SK-N-SH (cell line): ENCODE measurements at regions not wholly inside any gene's neighbourhood (a gene's known extent, or its start where the extent isn't known, plus 50 kb on each side); places are given as distances from the start of the nearest gene placed in this dataset.

ENCODE experiments used
- CTCF ChIA-PET: fragments of 300-600, 350-600 bp; formaldehyde crosslinking; extraction: SDS; loops from one replicate; lab custom pipeline; 2021; lab: Yijun Ruan, JAX
- POLR2A ChIA-PET: fragments of 350-600 bp; sonication (Branson Sonifier 250); formaldehyde crosslinking; extraction: SDS; loops from one replicate; lab custom pipeline; 2020; ENCODE audit warnings: antibody characterized with exemption, inconsistent platforms; lab: Yijun Ruan, JAX
- DNase-seq: peaks from one replicate; pipeline ENCODE4 v3.0.0; 2012
- H2AFZ ChIP-seq: fragments of 200-600 bp; sonication (generic); 2 replicates; pipeline ENCODE4 v1.8.1; 2016; ENCODE audit warnings: antibody characterized with exemption, mild to moderate bottlenecking, low read depth
- H3F3A ChIP-seq: fragments of 200-600 bp; sonication (generic); replicated peaks from 2 replicates; pipeline ENCODE3; 2016; ENCODE audit warnings: antibody characterized with exemption, mild to moderate bottlenecking; ENCODE audit not compliant: insufficient read depth
- H3K27ac ChIP-seq, 2 experiments: fragments of 200-500 bp in 1 of 2; fragments of 200-600 bp in 1 of 2; sonication (Bioruptor generic) in 1 of 2; sonication (generic), shearing (Covaris generic) in 1 of 2; 2 replicates each; pipeline versions ENCODE4 v1.5.1 to v1.6.1; 2014 to 2016; ENCODE audit warnings: low read depth in 2 of 2, inconsistent platforms in 1 of 2, low read length in 1 of 2, mild to moderate bottlenecking in 1 of 2, mixed read lengths in 1 of 2
- H3K27me3 ChIP-seq: fragments of 200-600 bp; sonication (generic), shearing (Covaris generic); 2 replicates; pipeline ENCODE4 v1.6.1; 2016; ENCODE audit warnings: mixed run types; ENCODE audit not compliant: insufficient read depth
- H3K36me3 ChIP-seq, 2 experiments: fragments of 200-500 bp in 1 of 2; fragments of 200-600 bp in 1 of 2; sonication (Bioruptor generic) in 1 of 2; sonication (generic) in 1 of 2; replicated peaks in 1 of 2; 2 replicates each; pipeline versions ENCODE3 to v1.5.1; 2014 to 2016; ENCODE audit warnings: low read length in 1 of 2, mild to moderate bottlenecking in 1 of 2; ENCODE audit not compliant: insufficient read depth in 2 of 2, control insufficient read depth in 1 of 2
- H3K4me1 ChIP-seq, 2 experiments: fragments of 200-500 bp in 1 of 2; fragments of 200-600 bp in 1 of 2; sonication (Bioruptor generic) in 1 of 2; sonication (generic), shearing (Covaris generic) in 1 of 2; 2 replicates each; pipeline versions ENCODE4 v1.5.1 to v1.6.1; 2014 to 2016; ENCODE audit warnings: low read depth in 1 of 2, low read length in 1 of 2, mixed run types in 1 of 2; ENCODE audit not compliant: insufficient read depth in 2 of 2, control insufficient read depth in 1 of 2
- H3K4me2 ChIP-seq: fragments of 200-600 bp; sonication (generic), shearing (Covaris generic); 2 replicates; pipeline ENCODE4 v1.6.1; 2017; ENCODE audit warnings: mixed run types
- H3K4me3 ChIP-seq, 2 experiments: fragments of 200-500 bp in 1 of 2; fragments of 200-600 bp in 1 of 2; sonication (Bioruptor generic) in 1 of 2; sonication (generic), shearing (Covaris generic) in 1 of 2; 2 replicates each; pipeline versions ENCODE4 v1.5.1 to v1.8.1; 2014 to 2016; ENCODE audit warnings: low read depth in 2 of 2, inconsistent platforms in 1 of 2, low read length in 1 of 2, mild to moderate bottlenecking in 1 of 2, mixed read lengths in 1 of 2, moderate library complexity in 1 of 2
- H3K79me2 ChIP-seq: fragments of 200-600 bp; sonication (generic); 2 replicates; pipeline ENCODE4 v1.8.1; 2017; ENCODE audit warnings: mild to moderate bottlenecking; ENCODE audit not compliant: insufficient read depth
- H3K9ac ChIP-seq: fragments of 200-600 bp; sonication (generic); 2 replicates; pipeline ENCODE4 v1.6.1; 2017; ENCODE audit warnings: mixed run types
- H3K9me2 ChIP-seq: fragments of 200-600 bp; sonication (generic); 2 replicates; pipeline ENCODE4 v1.6.1; 2017; ENCODE audit warnings: mixed run types
- H3K9me3 ChIP-seq: fragments of 200-600 bp; sonication (generic); 2 replicates; pipeline ENCODE4 v1.6.1; 2017; ENCODE audit warnings: mixed run types, mild to moderate bottlenecking, moderate library complexity
- H4K20me1 ChIP-seq: fragments of 200-600 bp; sonication (generic); 2 replicates; pipeline ENCODE4 v1.6.1; 2017; ENCODE audit warnings: mild to moderate bottlenecking, mixed run types; ENCODE audit not compliant: insufficient read depth
- CHD2 ChIP-seq: fragments of 150-350 bp; IDR thresholded peaks from 2 replicates; pipeline ENCODE4 v1.6.1; 2018; ENCODE audit warnings: low read length; ENCODE audit not compliant: partially characterized antibody
- EP300 ChIP-seq, 2 experiments: IDR thresholded peaks; 2 replicates each; pipeline versions ENCODE4 v1.4.0 to v1.6.1; 2012; ENCODE audit warnings: borderline replicate concordance in 1 of 2, low read depth in 1 of 2, low read length in 1 of 2
- EZH2phosphoT487 ChIP-seq: fragments of 200-600 bp; sonication (generic); IDR thresholded peaks from 2 replicates; pipeline ENCODE4 v1.6.1; 2017; ENCODE audit warnings: low read depth, mixed run types, mild to moderate bottlenecking, antibody characterized with exemption, moderate library complexity, borderline replicate concordance
- GABPA ChIP-seq: IDR thresholded peaks from 2 replicates; pipeline ENCODE4 v1.4.0; 2012; ENCODE audit warnings: low read depth, mild to moderate bottlenecking
- GATA2 ChIP-seq: sonication (generic); formaldehyde crosslinking; IDR thresholded peaks from 2 replicates; pipeline ENCODE4 v1.5.0; 2020; ENCODE audit warnings: mild to moderate bottlenecking, missing genetic modification reagents
- MXI1 ChIP-seq: IDR thresholded peaks from 2 replicates; pipeline ENCODE4 v1.6.1; 2012; ENCODE audit warnings: mild to moderate bottlenecking, low read depth, low read length, improper control_type of control experiment
- RXRA ChIP-seq: IDR thresholded peaks from 2 replicates; pipeline ENCODE4 v1.4.0; 2012; ENCODE audit warnings: low read depth, mild to moderate bottlenecking, borderline replicate concordance
- SMC3 ChIP-seq: IDR thresholded peaks from 2 replicates; pipeline ENCODE4 v1.6.1; 2012; ENCODE audit warnings: low read depth, low read length, improper control_type of control experiment
- TCF12 ChIP-seq: IDR thresholded peaks from 2 replicates; pipeline ENCODE4 v1.4.0; 2012
- YY1 ChIP-seq: IDR thresholded peaks from 2 replicates; pipeline ENCODE4 v1.4.0; 2012; ENCODE audit warnings: low read depth, mild to moderate bottlenecking
- TF ChIP-seq, protein P1 (sequence below): fragments of 150-350 bp; IDR thresholded peaks from 2 replicates; pipeline ENCODE4 v1.6.1; 2017; ENCODE audit warnings: antibody characterized with exemption, low read length, low read depth, borderline replicate concordance
- TF ChIP-seq, protein P2 (sequence below): fragments of 200-600 bp; sonication (generic); IDR thresholded peaks from 2 replicates; pipeline ENCODE4 v1.6.1; 2017; ENCODE audit warnings: antibody characterized with exemption, mild to moderate bottlenecking, moderate library complexity
- TF ChIP-seq, protein P3 (sequence below): IDR thresholded peaks from 2 replicates; pipeline ENCODE4 v1.4.0; 2012; ENCODE audit warnings: low read depth, borderline replicate concordance
- TF ChIP-seq, protein P4 (sequence below): IDR thresholded peaks from 2 replicates; pipeline ENCODE4; 2012
- TF ChIP-seq, protein P5 (sequence below): IDR thresholded peaks from 2 replicates; pipeline ENCODE4 v1.4.0; 2012; ENCODE audit warnings: low read depth, borderline replicate concordance
- TF ChIP-seq, protein P6 (sequence below): IDR thresholded peaks from 2 replicates; pipeline ENCODE4 v1.6.1; 2012; ENCODE audit warnings: mild to moderate bottlenecking, low read depth, low read length, moderate library complexity

DNA sequence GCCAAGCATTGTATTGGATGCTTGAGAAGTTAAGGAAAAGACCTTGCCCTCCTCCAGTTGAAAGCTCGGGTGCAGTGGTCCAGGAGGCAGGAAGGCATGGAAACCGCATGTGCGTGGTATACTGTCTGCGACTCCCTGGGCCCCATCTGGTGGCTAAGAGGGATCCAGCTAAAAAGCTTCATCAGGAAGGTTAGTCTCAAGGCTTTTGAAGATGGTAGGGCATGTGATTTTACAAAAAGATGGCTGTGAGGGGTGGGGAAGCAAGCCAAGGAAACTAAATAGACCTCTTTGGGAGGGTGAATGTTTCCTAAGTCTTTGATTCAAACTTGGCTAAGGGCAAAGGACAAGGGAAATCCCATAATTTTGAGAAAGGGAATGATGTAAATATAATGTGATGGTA lies 109.1 kb upstream of the TIAM2 start (continued):
- TF ChIP-seq, protein P1, sequence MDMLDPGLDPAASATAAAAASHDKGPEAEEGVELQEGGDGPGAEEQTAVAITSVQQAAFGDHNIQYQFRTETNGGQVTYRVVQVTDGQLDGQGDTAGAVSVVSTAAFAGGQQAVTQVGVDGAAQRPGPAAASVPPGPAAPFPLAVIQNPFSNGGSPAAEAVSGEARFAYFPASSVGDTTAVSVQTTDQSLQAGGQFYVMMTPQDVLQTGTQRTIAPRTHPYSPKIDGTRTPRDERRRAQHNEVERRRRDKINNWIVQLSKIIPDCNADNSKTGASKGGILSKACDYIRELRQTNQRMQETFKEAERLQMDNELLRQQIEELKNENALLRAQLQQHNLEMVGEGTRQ, result no peak
- TF ChIP-seq, protein P2, sequence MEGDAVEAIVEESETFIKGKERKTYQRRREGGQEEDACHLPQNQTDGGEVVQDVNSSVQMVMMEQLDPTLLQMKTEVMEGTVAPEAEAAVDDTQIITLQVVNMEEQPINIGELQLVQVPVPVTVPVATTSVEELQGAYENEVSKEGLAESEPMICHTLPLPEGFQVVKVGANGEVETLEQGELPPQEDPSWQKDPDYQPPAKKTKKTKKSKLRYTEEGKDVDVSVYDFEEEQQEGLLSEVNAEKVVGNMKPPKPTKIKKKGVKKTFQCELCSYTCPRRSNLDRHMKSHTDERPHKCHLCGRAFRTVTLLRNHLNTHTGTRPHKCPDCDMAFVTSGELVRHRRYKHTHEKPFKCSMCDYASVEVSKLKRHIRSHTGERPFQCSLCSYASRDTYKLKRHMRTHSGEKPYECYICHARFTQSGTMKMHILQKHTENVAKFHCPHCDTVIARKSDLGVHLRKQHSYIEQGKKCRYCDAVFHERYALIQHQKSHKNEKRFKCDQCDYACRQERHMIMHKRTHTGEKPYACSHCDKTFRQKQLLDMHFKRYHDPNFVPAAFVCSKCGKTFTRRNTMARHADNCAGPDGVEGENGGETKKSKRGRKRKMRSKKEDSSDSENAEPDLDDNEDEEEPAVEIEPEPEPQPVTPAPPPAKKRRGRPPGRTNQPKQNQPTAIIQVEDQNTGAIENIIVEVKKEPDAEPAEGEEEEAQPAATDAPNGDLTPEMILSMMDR, result no peak
- no peak for TF ChIP-seq CHD2
- no peak for TF ChIP-seq SMC3

DNA sequence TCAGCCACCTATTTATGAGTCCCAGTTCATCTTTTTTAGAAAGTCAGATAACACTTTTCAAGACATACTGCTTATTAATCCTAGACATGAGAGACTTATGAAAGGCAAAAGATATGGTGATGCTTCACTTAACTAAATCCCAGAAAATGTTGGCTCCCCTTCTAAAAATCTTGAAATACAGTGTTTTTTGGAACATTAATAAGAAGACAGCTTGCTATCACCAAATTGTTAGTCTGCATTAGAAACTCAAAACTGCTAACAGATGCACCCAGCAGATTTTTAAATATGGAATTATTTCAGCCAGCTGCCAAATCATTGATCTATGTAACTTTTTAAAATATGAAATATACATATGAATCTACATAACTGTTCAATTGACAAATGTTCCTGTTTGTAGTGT lies 108.6 kb upstream of the TIAM2 start:
- H3K4me2 ChIP-seq, result no peak overlapping the region
- no peaks in the 10 kb centered on the region for H3K27me3 ChIP-seq
- no peak overlapping the region for H3K27ac ChIP-seq
- TF ChIP-seq, protein P3, sequence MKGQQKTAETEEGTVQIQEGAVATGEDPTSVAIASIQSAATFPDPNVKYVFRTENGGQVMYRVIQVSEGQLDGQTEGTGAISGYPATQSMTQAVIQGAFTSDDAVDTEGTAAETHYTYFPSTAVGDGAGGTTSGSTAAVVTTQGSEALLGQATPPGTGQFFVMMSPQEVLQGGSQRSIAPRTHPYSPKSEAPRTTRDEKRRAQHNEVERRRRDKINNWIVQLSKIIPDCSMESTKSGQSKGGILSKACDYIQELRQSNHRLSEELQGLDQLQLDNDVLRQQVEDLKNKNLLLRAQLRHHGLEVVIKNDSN, result no peak
- TF ChIP-seq EZH2phosphoT487 (no peak), MXI1 (no peak), RXRA (no peak), TCF12 (no peak), GATA2 (CRISPR knock-in tag) (no peak), YY1 (no peak), EP300 (IDR thresholded peaks at IDR 0.05; ENCODE audit: borderline replicate concordance in 1 of 2, low read depth in 1 of 2, low read length in 1 of 2) (no peak), GABPA (no peak)
- TF ChIP-seq, protein P4, sequence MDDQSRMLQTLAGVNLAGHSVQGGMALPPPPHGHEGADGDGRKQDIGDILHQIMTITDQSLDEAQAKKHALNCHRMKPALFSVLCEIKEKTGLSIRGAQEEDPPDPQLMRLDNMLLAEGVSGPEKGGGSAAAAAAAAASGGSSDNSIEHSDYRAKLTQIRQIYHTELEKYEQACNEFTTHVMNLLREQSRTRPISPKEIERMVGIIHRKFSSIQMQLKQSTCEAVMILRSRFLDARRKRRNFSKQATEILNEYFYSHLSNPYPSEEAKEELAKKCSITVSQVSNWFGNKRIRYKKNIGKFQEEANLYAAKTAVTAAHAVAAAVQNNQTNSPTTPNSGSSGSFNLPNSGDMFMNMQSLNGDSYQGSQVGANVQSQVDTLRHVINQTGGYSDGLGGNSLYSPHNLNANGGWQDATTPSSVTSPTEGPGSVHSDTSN, result no peak
- TF ChIP-seq, protein P5, sequence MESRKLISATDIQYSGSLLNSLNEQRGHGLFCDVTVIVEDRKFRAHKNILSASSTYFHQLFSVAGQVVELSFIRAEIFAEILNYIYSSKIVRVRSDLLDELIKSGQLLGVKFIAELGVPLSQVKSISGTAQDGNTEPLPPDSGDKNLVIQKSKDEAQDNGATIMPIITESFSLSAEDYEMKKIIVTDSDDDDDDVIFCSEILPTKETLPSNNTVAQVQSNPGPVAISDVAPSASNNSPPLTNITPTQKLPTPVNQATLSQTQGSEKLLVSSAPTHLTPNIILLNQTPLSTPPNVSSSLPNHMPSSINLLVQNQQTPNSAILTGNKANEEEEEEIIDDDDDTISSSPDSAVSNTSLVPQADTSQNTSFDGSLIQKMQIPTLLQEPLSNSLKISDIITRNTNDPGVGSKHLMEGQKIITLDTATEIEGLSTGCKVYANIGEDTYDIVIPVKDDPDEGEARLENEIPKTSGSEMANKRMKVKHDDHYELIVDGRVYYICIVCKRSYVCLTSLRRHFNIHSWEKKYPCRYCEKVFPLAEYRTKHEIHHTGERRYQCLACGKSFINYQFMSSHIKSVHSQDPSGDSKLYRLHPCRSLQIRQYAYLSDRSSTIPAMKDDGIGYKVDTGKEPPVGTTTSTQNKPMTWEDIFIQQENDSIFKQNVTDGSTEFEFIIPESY, result no peak
- TF ChIP-seq, protein P2, result no peak
- TF ChIP-seq, protein P6, sequence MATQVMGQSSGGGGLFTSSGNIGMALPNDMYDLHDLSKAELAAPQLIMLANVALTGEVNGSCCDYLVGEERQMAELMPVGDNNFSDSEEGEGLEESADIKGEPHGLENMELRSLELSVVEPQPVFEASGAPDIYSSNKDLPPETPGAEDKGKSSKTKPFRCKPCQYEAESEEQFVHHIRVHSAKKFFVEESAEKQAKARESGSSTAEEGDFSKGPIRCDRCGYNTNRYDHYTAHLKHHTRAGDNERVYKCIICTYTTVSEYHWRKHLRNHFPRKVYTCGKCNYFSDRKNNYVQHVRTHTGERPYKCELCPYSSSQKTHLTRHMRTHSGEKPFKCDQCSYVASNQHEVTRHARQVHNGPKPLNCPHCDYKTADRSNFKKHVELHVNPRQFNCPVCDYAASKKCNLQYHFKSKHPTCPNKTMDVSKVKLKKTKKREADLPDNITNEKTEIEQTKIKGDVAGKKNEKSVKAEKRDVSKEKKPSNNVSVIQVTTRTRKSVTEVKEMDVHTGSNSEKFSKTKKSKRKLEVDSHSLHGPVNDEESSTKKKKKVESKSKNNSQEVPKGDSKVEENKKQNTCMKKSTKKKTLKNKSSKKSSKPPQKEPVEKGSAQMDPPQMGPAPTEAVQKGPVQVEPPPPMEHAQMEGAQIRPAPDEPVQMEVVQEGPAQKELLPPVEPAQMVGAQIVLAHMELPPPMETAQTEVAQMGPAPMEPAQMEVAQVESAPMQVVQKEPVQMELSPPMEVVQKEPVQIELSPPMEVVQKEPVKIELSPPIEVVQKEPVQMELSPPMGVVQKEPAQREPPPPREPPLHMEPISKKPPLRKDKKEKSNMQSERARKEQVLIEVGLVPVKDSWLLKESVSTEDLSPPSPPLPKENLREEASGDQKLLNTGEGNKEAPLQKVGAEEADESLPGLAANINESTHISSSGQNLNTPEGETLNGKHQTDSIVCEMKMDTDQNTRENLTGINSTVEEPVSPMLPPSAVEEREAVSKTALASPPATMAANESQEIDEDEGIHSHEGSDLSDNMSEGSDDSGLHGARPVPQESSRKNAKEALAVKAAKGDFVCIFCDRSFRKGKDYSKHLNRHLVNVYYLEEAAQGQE, result no peak
- H4K20me1 ChIP-seq, result no peaks in the 10 kb centered on the region
- peaks cover 0 to 5% of the 10 kb centered on the region in 2 experiments for H3K36me3 ChIP-seq
- no peak for DNase-seq
- ChIA-PET POLR2A (no interaction called here), CTCF (interaction anchor here (1.0 kb wide), 1 partner anchor 198 kb away, joined by 3 read pairs; no protein-coding TSS in a partner anchor)
- no peak overlapping the region for H2AFZ ChIP-seq
- peaks cover 18% of the 10 kb centered on the region; the same call in 1 of the 2 replicates for H3K79me2 ChIP-seq
- H3K9me2 ChIP-seq, result no peaks in the 10 kb centered on the region
- H3K4me3 ChIP-seq, result no peak overlapping the region
- peaks cover 0 to 12% of the 10 kb centered on the region in 2 experiments; a peak in 1 of 4 replicates for H3K4me1 ChIP-seq
- no peaks in the 10 kb centered on the region for H3K9me3 ChIP-seq
- no peaks in the 10 kb centered on the region for H3F3A ChIP-seq
- H3K9ac ChIP-seq, result no peak overlapping the region
